Right lobe of liver (tissue), 4 donors: ENCODE measurements at regions not wholly inside any gene's neighbourhood (a gene's known extent, or its start where the extent isn't known, plus 50 kb on each side); places are given as distances from the start of the nearest gene placed in this dataset.

ENCODE experiments used
- CTCF ChIP-seq, 4 donors: fragments of 200-600 bp in 3 of 4; fragments of 450-650 bp in 1 of 4; IDR thresholded peaks; one replicate each; pipeline versions ENCODE4 v1.5.1 to v1.8.0; 2016 to 2022; ENCODE audit warnings: antibody characterized with exemption in 4 of 4, mild to moderate bottlenecking in 2 of 4
- POLR2A ChIP-seq: fragments of 450-650 bp; IDR thresholded peaks from one replicate; pipeline ENCODE4 v1.6.1; 2017; ENCODE audit warnings: antibody characterized with exemption, mild to moderate bottlenecking
- donor health status: DM: no; HTN: no; CAD: no.
- donor health status: DM: no; HTN: no; CAD: no.
- donor health status: DM: no; HTN: yes; CAD: no.

- TF ChIP-seq CTCF (IDR thresholded peaks at IDR 0.05) (no peak), POLR2A (no peak)
Measured at GRCh38 chr6:76240092-76240491, 167.6 kb upstream of the IMPG1 start.
